Spleen (tissue), 11 donors: ENCODE measurements at regions not wholly inside any gene's neighbourhood (a gene's known extent, or its start where the extent isn't known, plus 50 kb on each side); places are given as distances from the start of the nearest gene placed in this dataset.

Experiments
- DNase-seq: peaks from one replicate; pipeline ENCODE4 v3.0.0-alpha.2; 2020
- H3K27ac ChIP-seq, 8 donors: fragments of 200-600 bp; sonication (generic) in 7 of 8; 1 replicate in 4 of 8; 2 replicates in 4 of 8; pipeline versions ENCODE4 v1.5.0 to v1.8.0; 2016 to 2021; ENCODE audit warnings: inconsistent platforms in 4 of 8, mild to moderate bottlenecking in 4 of 8, moderate library complexity in 1 of 8
- H3K27me3 ChIP-seq, 7 donors: fragments of 200-600 bp; sonication (generic) in 6 of 7; replicated peaks in 1 of 7; 1 replicate in 4 of 7; 2 replicates in 3 of 7; pipeline versions ENCODE4 v1.5.0 to v1.8.0; 2016 to 2021; ENCODE audit warnings: inconsistent platforms in 3 of 7, mild to moderate bottlenecking in 1 of 7
- H3K36me3 ChIP-seq, 6 donors: fragments of 200-600 bp; sonication (generic) in 5 of 6; 1 replicate in 4 of 6; 2 replicates in 2 of 6; pipeline versions ENCODE4 v1.5.0 to v1.8.0; 2016 to 2021; ENCODE audit warnings: inconsistent platforms in 2 of 6
- H3K4me1 ChIP-seq, 6 donors: fragments of 200-600 bp; sonication (generic) in 5 of 6; 1 replicate in 3 of 6; 2 replicates in 3 of 6; pipeline versions ENCODE4 v1.5.0 to v1.8.0; 2016 to 2021; ENCODE audit warnings: inconsistent platforms in 3 of 6
- H3K4me3 ChIP-seq, 8 donors: fragments of 200-600 bp; sonication (generic) in 7 of 8; 1 replicate in 4 of 8; 2 replicates in 4 of 8; pipeline versions ENCODE4 v1.5.0 to v1.8.0; 2016 to 2021; ENCODE audit warnings: inconsistent platforms in 4 of 8, mild to moderate bottlenecking in 4 of 8, moderate library complexity in 2 of 8
- H3K9me3 ChIP-seq, 8 donors: fragments of 200-600 bp; sonication (generic) in 7 of 8; 1 replicate in 4 of 8; 2 replicates in 4 of 8; pipeline versions ENCODE4 v1.5.0 to v1.8.0; 2016 to 2021; ENCODE audit warnings: inconsistent platforms in 4 of 8
- POLR2A ChIP-seq, 3 donors: fragments of 450-650 bp; IDR thresholded peaks; one replicate each; pipeline ENCODE4 v1.5.1; 2017; ENCODE audit warnings: antibody characterized with exemption in 3 of 3, mild to moderate bottlenecking in 1 of 3
- POLR2AphosphoS5 ChIP-seq, 3 donors: sonication (generic); formaldehyde crosslinking; IDR thresholded peaks; one replicate each; pipeline ENCODE4 v1.5.1; 2017; ENCODE audit warnings: antibody characterized with exemption in 3 of 3
- WGBS, 5 donors: extraction: QIAGEN DNeasy Blood & Tissue Kit in 3 of 5; methylation state at CpG; one replicate each; pipeline versions ENCODE4 v1.1.5 to v1.1.7; 2013 to 2018; 5-methylcytosine and 5-hydroxymethylcytosine counted together
- intact Hi-C: fragments of 100-400 bp; cut with DNase I; formaldehyde crosslinking; loops from one replicate; pipeline ENCODE4 v1.15.0; 2023; ENCODE audit warnings: low total_unique reads
- TF ChIP-seq, protein P1 (sequence below), 11 experiments: fragments of 200-600 bp in 7 of 11; fragments of 450-650 bp in 4 of 11; sonication (generic) in 4 of 11; IDR thresholded peaks in 8 of 11; conservative IDR thresholded peaks in 3 of 11; 1 replicate in 7 of 11; 2 replicates in 4 of 11; pipeline versions ENCODE4 v1.4.0 to v1.8.0; 2016 to 2021; ENCODE audit warnings: antibody characterized with exemption in 11 of 11, inconsistent platforms in 4 of 11, mild to moderate bottlenecking in 1 of 11
- donor health status: healthy with polysubstance abuse.
- donor health status: DM: no; HTN: no; CAD: no; lungs with moderate emphysema.
- donor health status: DM: no; HTN: no; CAD: no.
- donor health status: Bipolar disorder and iron deficiency.
- donor health status: healthy.
- donor health status: DM: no; HTN: no; CAD: no.
- donor health status: DM: yes; HTN: yes; CAD: no.

DNA sequence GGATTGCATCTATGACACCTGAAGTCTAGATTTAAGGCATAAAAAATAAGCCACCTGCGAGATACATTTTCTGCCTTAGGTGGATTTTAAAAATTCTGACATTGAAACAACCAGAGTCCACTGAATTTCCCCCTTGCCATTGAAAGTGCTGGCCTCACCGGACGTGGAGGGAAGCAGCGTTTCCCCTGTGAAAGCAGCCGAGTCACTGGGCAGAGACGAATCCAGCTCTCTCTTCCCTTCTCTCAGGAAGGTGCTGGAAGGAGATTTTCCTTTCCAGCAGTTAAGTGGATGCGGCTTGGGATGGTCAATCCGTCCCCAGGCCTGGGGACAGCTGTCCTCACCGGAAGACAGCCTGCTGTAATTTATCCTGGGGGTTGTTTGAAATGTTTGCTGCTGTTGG is 270.9 kb upstream of the FOXF1 start:
- H3K27ac ChIP-seq: no peak overlapping the region
- TF ChIP-seq, protein P1, sequence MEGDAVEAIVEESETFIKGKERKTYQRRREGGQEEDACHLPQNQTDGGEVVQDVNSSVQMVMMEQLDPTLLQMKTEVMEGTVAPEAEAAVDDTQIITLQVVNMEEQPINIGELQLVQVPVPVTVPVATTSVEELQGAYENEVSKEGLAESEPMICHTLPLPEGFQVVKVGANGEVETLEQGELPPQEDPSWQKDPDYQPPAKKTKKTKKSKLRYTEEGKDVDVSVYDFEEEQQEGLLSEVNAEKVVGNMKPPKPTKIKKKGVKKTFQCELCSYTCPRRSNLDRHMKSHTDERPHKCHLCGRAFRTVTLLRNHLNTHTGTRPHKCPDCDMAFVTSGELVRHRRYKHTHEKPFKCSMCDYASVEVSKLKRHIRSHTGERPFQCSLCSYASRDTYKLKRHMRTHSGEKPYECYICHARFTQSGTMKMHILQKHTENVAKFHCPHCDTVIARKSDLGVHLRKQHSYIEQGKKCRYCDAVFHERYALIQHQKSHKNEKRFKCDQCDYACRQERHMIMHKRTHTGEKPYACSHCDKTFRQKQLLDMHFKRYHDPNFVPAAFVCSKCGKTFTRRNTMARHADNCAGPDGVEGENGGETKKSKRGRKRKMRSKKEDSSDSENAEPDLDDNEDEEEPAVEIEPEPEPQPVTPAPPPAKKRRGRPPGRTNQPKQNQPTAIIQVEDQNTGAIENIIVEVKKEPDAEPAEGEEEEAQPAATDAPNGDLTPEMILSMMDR (IDR thresholded peaks at IDR 0.05 in 8 of 11, conservative IDR thresholded peaks at IDR 0.05 in 3 of 11): no peak
- TF ChIP-seq POLR2AphosphoS5 (IDR thresholded peaks at IDR 0.05) (no peak), POLR2A (IDR thresholded peaks at IDR 0.05) (no peak)
- WGBS, 5 donors: 6 to 13% (median 11%) methylated on average over 9 of the region's 9 CpGs

DNA sequence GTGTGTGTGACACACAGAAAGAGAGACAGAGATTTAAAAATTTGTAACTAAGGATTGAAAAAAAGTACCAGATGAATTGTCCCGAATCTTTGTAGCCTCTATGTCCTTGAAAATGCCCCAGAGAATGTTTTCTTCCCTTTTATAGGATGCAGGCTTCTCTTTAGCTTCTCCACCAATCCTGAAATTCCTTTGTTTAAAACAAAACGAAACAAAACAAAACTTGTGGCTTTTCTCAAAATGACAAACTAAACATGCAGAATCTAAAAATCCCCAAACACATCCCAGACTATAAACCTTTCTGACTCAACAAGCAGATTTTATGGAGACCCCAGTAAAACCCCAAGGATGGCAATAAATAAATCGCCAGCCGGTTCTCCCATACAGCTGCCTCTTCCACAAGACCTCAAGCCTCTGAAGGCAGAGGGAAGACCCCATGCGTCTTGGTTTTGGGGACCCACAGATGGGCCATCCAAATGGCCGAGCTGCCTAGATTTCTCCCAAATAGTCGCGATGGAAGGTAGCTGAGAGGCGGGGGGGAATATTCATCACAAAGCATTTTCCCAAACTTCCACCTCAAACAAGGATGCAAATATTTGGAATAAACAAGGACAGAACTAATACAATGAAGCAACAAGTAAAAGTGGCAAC is 269.5 kb upstream of the FOXF1 start:
- Histone ChIP-seq H3K27me3 (peaks cover 0 to 61% (median 18%) of the 10 kb centered on the region in 7 donors), H3K9me3 (no peaks in the 10 kb centered on the region), H3K27ac (no peak overlapping the region), H3K4me3 (no peak overlapping the region), H3K4me1 (no peaks in the 10 kb centered on the region), H3K36me3 (no peaks in the 10 kb centered on the region)
- no peak for DNase-seq
- no peak for TF ChIP-seq POLR2AphosphoS5 (IDR thresholded peaks at IDR 0.05)
- WGBS, 5 donors: 45 to 56% (median 52%) methylated on average over 9 of the region's 9 CpGs
- intact Hi-C loops: no loop called here

More for the DNA sequence above, 270.9 kb upstream of the FOXF1 start:
- Histone ChIP-seq H3K4me3 (no peak overlapping the region), H3K4me1 (no peaks in the 10 kb centered on the region), H3K36me3 (no peaks in the 10 kb centered on the region), H3K27me3 (peaks cover 0 to 51% (median 18%) of the 10 kb centered on the region in 7 donors), H3K9me3 (no peaks in the 10 kb centered on the region)
- intact Hi-C loops: no loop called here
- no peak for DNase-seq

DNA sequence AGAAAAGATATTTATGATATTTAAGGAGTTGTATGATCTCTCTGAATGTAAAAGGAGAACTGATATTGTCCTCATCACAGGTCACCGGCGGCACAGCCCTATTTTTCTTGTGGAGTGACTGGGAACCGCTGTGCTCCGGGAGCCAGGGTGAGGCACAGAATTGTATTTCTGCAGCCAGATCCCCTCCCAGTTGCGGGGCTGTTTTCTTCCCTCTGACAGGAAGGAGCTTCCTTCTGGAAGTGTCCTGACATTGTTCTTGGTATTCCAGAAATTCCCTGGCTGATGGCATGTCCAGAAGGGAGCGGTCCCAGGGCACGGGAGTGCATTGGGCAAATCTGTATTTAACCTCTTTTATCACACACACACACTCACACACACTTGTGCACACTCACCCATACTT is 268.6 kb upstream of the FOXF1 start:
- DNase-seq: no peak
- 32 to 41% (median 35%) methylated on average over 7 of the region's 7 CpGs for WGBS, 5 donors
- intact Hi-C loops: no loop called here
- Histone ChIP-seq H3K4me3 (no peak overlapping the region), H3K9me3 (no peaks in the 10 kb centered on the region), H3K27ac (no peak overlapping the region), H3K36me3 (no peaks in the 10 kb centered on the region), H3K27me3 (peaks cover 0 to 64% (median 18%) of the 10 kb centered on the region in 7 donors), H3K4me1 (no peaks in the 10 kb centered on the region)
- TF ChIP-seq POLR2A (IDR thresholded peaks at IDR 0.05) (no peak), POLR2AphosphoS5 (IDR thresholded peaks at IDR 0.05) (no peak)
- TF ChIP-seq, protein P1 (IDR thresholded peaks at IDR 0.05 in 8 of 11, conservative IDR thresholded peaks at IDR 0.05 in 3 of 11): no peak

DNA sequence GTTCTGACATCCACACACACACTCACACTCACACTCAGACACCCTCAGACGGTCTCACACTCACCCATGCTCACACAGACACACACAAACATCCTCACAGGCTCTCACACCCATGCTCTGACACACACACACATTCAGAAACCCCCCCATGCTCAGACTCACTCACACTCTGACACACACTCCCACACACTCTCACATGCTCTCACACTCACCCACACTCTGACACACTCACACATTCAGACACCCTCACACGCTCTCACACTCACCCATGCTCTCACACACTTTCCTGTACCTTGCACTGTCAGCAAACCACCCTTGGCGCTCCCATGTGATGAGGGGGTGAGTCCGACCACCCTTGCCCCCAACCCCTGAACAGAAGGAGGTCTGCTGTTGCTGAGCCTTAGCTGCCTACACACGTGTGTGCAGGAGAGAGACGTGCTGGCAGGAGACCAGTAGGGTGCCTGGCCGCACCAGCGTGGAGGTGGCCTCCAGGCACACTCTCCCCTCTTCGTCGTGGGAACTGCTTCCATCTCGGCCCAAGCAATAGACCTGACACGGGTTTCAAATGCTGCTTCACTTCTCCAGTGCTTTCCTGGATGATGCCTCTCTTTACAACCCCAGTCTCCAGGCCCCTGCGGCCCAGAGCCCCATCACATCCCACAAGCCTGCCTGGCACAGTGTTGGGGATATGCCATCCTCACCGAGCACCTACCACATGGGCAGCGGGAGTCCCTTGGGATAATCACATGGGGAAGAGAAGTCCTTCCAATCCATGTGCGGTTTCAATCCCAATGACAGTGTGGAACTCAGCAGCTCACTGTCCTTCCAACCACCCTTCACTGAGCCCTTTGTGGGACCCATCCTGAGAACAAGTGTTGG is 267.8 kb upstream of the FOXF1 start:
- Histone ChIP-seq H3K27me3 (peaks cover 0 to 65% (median 18%) of the 10 kb centered on the region in 7 donors), H3K4me3 (no peak overlapping the region), H3K36me3 (no peaks in the 10 kb centered on the region), H3K4me1 (no peaks in the 10 kb centered on the region), H3K9me3 (no peaks in the 10 kb centered on the region), H3K27ac (no peak overlapping the region)
- intact Hi-C loops: no loop called here
- no peak for DNase-seq
- TF ChIP-seq POLR2A (IDR thresholded peaks at IDR 0.05) (no peak), POLR2AphosphoS5 (IDR thresholded peaks at IDR 0.05) (no peak)
- TF ChIP-seq, protein P1 (IDR thresholded peaks at IDR 0.05 in 8 of 11, conservative IDR thresholded peaks at IDR 0.05 in 3 of 11): no peak
- WGBS, 5 donors: 76 to 85% (median 80%) methylated on average over 16 of the region's 16 CpGs
